Pancreas (tissue), 10 donors: ENCODE measurements at regions not wholly inside any gene's neighbourhood (a gene's known extent, or its start where the extent isn't known, plus 50 kb on each side); places are given as distances from the start of the nearest gene placed in this dataset.
"Not testable (repeated sequence)": the region's sequence is repeated elsewhere in the genome, so short reads cannot be mapped to it uniquely, and the experiment has no call there.

Experiments used
- ATAC-seq, 4 donors: fragments of 200-7000 bp; cut with Tn5 transposase; one replicate each; pipeline versions ENCODE4 v1.8.0 to v1.9.1; 2020; ENCODE audit warnings: mild to moderate bottlenecking in 4 of 4, moderate library complexity in 4 of 4
- DNase-seq, 6 donors: peaks; one replicate each; pipeline ENCODE4 v3.0.0-alpha.2; 2020
- FAIRE-seq: peaks from 2 replicates; lab custom pipeline; 2012; peaks lifted over from hg19 to GRCh38; lab: Jason Lieb, UNC
- H3K27ac ChIP-seq, 4 donors: fragments of 200-600 bp; sonication (generic); 1 replicate in 3 of 4; 2 replicates in 1 of 4; pipeline versions ENCODE4 v1.5.0 to v1.8.0; 2020
- H3K27me3 ChIP-seq, 4 donors: fragments of 200-600 bp; one replicate each; pipeline ENCODE4 v1.8.0; 2021
- H3K36me3 ChIP-seq, 3 donors: fragments of 200-600 bp; sonication (generic) in 1 of 3; one replicate each; pipeline versions ENCODE4 v1.5.0 to v1.8.0; 2020 to 2021
- H3K4me1 ChIP-seq, 3 donors: fragments of 200-600 bp; one replicate each; pipeline ENCODE4 v1.8.0; 2021
- H3K4me3 ChIP-seq, 4 donors: fragments of 200-600 bp; sonication (generic) in 2 of 4; one replicate each; pipeline versions ENCODE4 v1.5.0 to v1.8.0; 2020 to 2021
- H3K9me3 ChIP-seq, 4 donors: fragments of 200-600 bp; one replicate each; pipeline ENCODE4 v1.8.0; 2021
- WGBS, 2 donors: extraction: QIAGEN DNeasy Blood & Tissue Kit; methylation state at CpG; one replicate each; pipeline ENCODE4 v1.1.7; 2013; 5-methylcytosine and 5-hydroxymethylcytosine counted together
- intact Hi-C, 3 donors: fragments of 100-400 bp; cut with DNase I; formaldehyde crosslinking; loops; one replicate each; pipeline versions ENCODE4 v1.11.1 to v1.14.2; 2022
- TF ChIP-seq, protein P1 (sequence below), 4 donors: fragments of 200-600 bp; sonication (generic) in 3 of 4; IDR thresholded peaks; one replicate each; pipeline versions ENCODE4 v1.5.0 to v1.8.0; 2021; ENCODE audit warnings: antibody characterized with exemption in 4 of 4
- donor health status: healthy with polysubstance abuse.
- donor health status: DM: no; HTN: no; CAD: no; lungs with moderate emphysema.
- donor health status: DM: no; HTN: no; CAD: no.
- donor health status: control.
- donor health status: control.
- donor health status: Bipolar disorder and iron deficiency.
- donor health status: DM: yes; HTN: yes; CAD: no.
- donor health status: DM: no; HTN: no; CAD: no.
- donor health status: DM: no; HTN: no; CAD: no.
- donor health status: DM: yes; HTN: yes; CAD: no.

DNA sequence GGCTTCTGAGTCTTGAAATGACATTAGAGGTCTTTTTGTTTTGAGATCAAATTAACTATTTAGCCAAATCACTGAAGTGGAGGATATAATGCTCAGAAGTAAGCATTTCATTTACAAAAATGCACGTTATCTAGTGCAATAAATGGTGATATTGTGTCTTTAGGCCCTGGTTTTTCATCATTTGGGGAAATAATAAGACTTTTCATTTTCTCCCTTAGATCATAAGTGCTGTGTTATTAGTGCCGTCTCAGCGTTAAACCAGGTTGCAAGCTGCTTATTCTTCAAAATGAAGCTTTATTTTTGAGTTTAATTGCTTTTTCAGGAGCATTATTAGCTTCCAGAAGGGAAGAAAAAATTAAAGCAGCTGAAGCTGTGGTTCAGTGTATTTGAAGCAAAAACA lies 1416.8 kb upstream of the GOT2 start:
- TF ChIP-seq, protein P1, sequence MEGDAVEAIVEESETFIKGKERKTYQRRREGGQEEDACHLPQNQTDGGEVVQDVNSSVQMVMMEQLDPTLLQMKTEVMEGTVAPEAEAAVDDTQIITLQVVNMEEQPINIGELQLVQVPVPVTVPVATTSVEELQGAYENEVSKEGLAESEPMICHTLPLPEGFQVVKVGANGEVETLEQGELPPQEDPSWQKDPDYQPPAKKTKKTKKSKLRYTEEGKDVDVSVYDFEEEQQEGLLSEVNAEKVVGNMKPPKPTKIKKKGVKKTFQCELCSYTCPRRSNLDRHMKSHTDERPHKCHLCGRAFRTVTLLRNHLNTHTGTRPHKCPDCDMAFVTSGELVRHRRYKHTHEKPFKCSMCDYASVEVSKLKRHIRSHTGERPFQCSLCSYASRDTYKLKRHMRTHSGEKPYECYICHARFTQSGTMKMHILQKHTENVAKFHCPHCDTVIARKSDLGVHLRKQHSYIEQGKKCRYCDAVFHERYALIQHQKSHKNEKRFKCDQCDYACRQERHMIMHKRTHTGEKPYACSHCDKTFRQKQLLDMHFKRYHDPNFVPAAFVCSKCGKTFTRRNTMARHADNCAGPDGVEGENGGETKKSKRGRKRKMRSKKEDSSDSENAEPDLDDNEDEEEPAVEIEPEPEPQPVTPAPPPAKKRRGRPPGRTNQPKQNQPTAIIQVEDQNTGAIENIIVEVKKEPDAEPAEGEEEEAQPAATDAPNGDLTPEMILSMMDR (IDR thresholded peaks at IDR 0.05) = no peak
- Histone ChIP-seq H3K4me3 (no peak overlapping the region), H3K4me1 (no peaks in the 10 kb centered on the region), H3K27ac (no peak overlapping the region), H3K36me3 (no peaks in the 10 kb centered on the region), H3K27me3 (no peaks in the 10 kb centered on the region), H3K9me3 (peaks cover 0 to 4% (median 0%) of the 10 kb centered on the region in 4 donors)
- ATAC-seq = no peak
- intact Hi-C loops = no loop called here
- FAIRE-seq = no peak
- 51 to 81% methylated on average over 3 of the region's 3 CpGs for WGBS, 2 donors
- DNase-seq = no peak

DNA sequence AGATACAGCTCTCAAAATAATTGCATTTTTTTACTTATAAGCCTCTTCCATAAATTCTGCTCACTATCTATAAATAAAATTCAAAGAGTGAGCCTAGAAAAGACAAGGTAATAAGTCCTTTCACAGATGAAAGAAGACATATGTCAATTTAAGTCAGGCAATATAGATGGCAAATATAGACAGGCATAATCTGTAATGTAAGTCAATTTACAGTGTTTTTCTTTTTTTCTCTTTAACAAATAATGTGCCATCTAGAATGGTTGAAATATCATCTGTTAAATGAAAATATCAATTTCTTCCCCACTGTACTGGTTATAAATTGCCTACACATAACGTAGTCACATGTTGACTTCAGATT lies 1409.2 kb upstream of the GOT2 start:
- Histone ChIP-seq H3K4me3 (no peak overlapping the region), H3K4me1 (no peaks in the 10 kb centered on the region), H3K27me3 (no peaks in the 10 kb centered on the region), H3K9me3 (peaks cover 0 to 4% (median 0%) of the 10 kb centered on the region in 4 donors), H3K36me3 (no peaks in the 10 kb centered on the region), H3K27ac (no peak overlapping the region)
- 47 to 69% methylated on average over 1 of the region's 1 CpG for WGBS, 2 donors
- intact Hi-C loops = no loop called here
- TF ChIP-seq, protein P1 (IDR thresholded peaks at IDR 0.05) = no peak
- no peak for ATAC-seq
- DNase-seq = no peak
- FAIRE-seq = no peak

- no peaks in the 10 kb centered on the region for H3K36me3 ChIP-seq
- FAIRE-seq (no peak), ATAC-seq (no peak), DNase-seq (no peak)
- WGBS, 2 donors = 22 to 23% methylated on average over 1 of the region's 1 CpG
- intact Hi-C loops = no loop called here
- no peak overlapping the region for H3K4me3 ChIP-seq
- no peak overlapping the region for H3K27ac ChIP-seq
- TF ChIP-seq, protein P1 (IDR thresholded peaks at IDR 0.05) = no peak
- H3K27me3 ChIP-seq = no peaks in the 10 kb centered on the region
- H3K4me1 ChIP-seq = no peaks in the 10 kb centered on the region
- H3K9me3 ChIP-seq = peaks cover 0 to 4% (median 0%) of the 10 kb centered on the region in 4 donors
Measured at GRCh38 chr16:60142619-60143347, 1408.7 kb upstream of the GOT2 start.

GRCh38 chr16:60137891-60138290 lies 1403.8 kb upstream of the GOT2 start:
- ATAC-seq (no peak), FAIRE-seq (no peak), DNase-seq (no peak)
- H3K36me3 ChIP-seq = no peaks in the 10 kb centered on the region
- no peak overlapping the region for H3K4me3 ChIP-seq
- H3K27me3 ChIP-seq = no peaks in the 10 kb centered on the region
- intact Hi-C loops = no loop called here
- H3K27ac ChIP-seq = no peak overlapping the region
- no peaks in the 10 kb centered on the region for H3K9me3 ChIP-seq
- TF ChIP-seq, protein P1 (IDR thresholded peaks at IDR 0.05) = no peak
- H3K4me1 ChIP-seq = no peaks in the 10 kb centered on the region

DNA sequence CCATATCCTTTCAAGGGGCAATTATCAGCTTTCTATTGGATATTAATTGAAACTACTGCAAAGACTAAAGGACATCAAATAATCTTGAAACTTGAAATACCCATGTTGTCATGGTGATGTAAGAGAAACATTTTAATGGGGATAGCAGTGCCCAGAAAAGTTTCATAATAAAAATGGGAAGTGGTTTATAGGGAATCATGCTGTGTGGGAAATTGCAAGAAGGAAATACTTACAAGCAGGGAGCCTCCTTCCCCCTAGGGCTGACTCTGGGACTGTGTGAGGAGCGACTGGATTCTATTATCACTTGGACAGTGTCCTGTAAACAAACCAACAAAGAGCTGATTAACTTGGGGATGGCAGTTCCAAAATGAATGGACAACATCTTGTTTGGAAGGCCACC lies 1393.1 kb upstream of the GOT2 start:
- WGBS, 2 donors = 31 to 43% methylated on average over 1 of the region's 1 CpG
- FAIRE-seq = no peak
- intact Hi-C loops = no loop called here

GRCh38 chr16:60126115-60126514 lies 1392.0 kb upstream of the GOT2 start:
- ATAC-seq, intact Hi-C loops, H3K27me3 ChIP-seq, H3K36me3 ChIP-seq, DNase-seq, H3K27ac ChIP-seq, H3K4me3 ChIP-seq, H3K9me3 ChIP-seq, H3K4me1 ChIP-seq, FAIRE-seq: not testable (repeated sequence)
- 64 to 67% methylated on average over 2 of the region's 2 CpGs for WGBS, 2 donors

More for the DNA sequence above, 1393.1 kb upstream of the GOT2 start:
- no peaks in the 10 kb centered on the region for H3K9me3 ChIP-seq
- DNase-seq (no peak), ATAC-seq (peak in 1 of 4 donors; percentile 44)
- TF ChIP-seq, protein P1 (IDR thresholded peaks at IDR 0.05) = no peak
- H3K27me3 ChIP-seq = no peaks in the 10 kb centered on the region
- H3K36me3 ChIP-seq = no peaks in the 10 kb centered on the region
- H3K4me1 ChIP-seq = no peaks in the 10 kb centered on the region
- H3K4me3 ChIP-seq = no peak overlapping the region
- H3K27ac ChIP-seq = no peak overlapping the region
